22Rv1 (cell line): ENCODE measurements at regions not wholly inside any gene's neighbourhood (a gene's known extent, or its start where the extent isn't known, plus 50 kb on each side); places are given as distances from the start of the nearest gene placed in this dataset.
"Not testable (repeated sequence)": the region's sequence is repeated elsewhere in the genome, so short reads cannot be mapped to it uniquely, and the experiment has no call there.

Source experiments
- H3K27ac ChIP-seq: fragments of 450-650 bp; 2 replicates; pipeline ENCODE4 v1.5.1; 2017
- CTCF ChIP-seq: fragments of 450-650 bp; IDR thresholded peaks from 2 replicates; pipeline ENCODE4 v1.5.1; 2017; ENCODE audit warnings: mild to moderate bottlenecking
- ZFX ChIP-seq: fragments of 450-650 bp; IDR thresholded peaks from 2 replicates; pipeline ENCODE4 v1.6.1; 2017; ENCODE audit warnings: antibody characterized with exemption, borderline replicate concordance

- TF ChIP-seq CTCF (no peak), ZFX (no peak)
Measured at GRCh38 chr5:106646106-106646505, 1024.6 kb downstream of the EFNA5 start.

GRCh38 chr5:106640511-106640910 is 1030.2 kb downstream of the EFNA5 start:
- TF ChIP-seq CTCF (no peak), ZFX (no peak)
- H3K27ac ChIP-seq, result no peak overlapping the region

More at GRCh38 chr5:106646106-106646505, 1024.6 kb downstream of the EFNA5 start:
- H3K27ac ChIP-seq, result no peak overlapping the region

- TF ChIP-seq CTCF (no peak), ZFX (no peak)
- no peak overlapping the region for H3K27ac ChIP-seq
Measured at GRCh38 chr5:106639488-106639887, 1031.2 kb downstream of the EFNA5 start.

- H3K27ac ChIP-seq, result no peak overlapping the region
- TF ChIP-seq ZFX, result no peak
- TF ChIP-seq CTCF, result no peak
Measured at GRCh38 chr5:106637275-106637674, 1033.5 kb downstream of the EFNA5 start.

GRCh38 chr5:106634375-106634774 is 1036.4 kb downstream of the EFNA5 start:
- TF ChIP-seq ZFX, result no peak
- no peak for TF ChIP-seq CTCF
- no peak overlapping the region for H3K27ac ChIP-seq

GRCh38 chr5:106633825-106634224 is 1036.9 kb downstream of the EFNA5 start:
- H3K27ac ChIP-seq, result no peak overlapping the region
- TF ChIP-seq ZFX (no peak), CTCF (no peak)

GRCh38 chr5:106628456-106628855 is 1042.3 kb downstream of the EFNA5 start:
- not testable (repeated sequence) for H3K27ac ChIP-seq

- TF ChIP-seq ZFX (no peak), CTCF (no peak)
- no peak overlapping the region for H3K27ac ChIP-seq
Measured at GRCh38 chr5:106610041-106610440, 1060.7 kb downstream of the EFNA5 start.
